HK-2 (cell line): ENCODE measurements at regions not wholly inside any gene's neighbourhood (a gene's known extent, or its start where the extent isn't known, plus 50 kb on each side); places are given as distances from the start of the nearest gene placed in this dataset.

Experiments used
- DNase-seq: peaks from one replicate; pipeline ENCODE4 v3.0.0-alpha.2; 2018; ENCODE audit not compliant: unreplicated experiment

- peak; percentile 90 for DNase-seq
These were observed 134.0 kb upstream of the MGAT5 start for GRCh38 chr2:134119713-134120405.

GRCh38 chr2:134120406-134120732 lies 133.5 kb upstream of the MGAT5 start:
- peak; percentile 31 for DNase-seq

- peak; percentile 65 for DNase-seq
These were observed 132.9 kb upstream of the MGAT5 start for GRCh38 chr2:134120733-134121630.

- DNase-seq: no peak
These were observed 131.3 kb upstream of the MGAT5 start for GRCh38 chr2:134122610-134123009.

GRCh38 chr2:134123332-134123731 lies 130.5 kb upstream of the MGAT5 start:
- DNase-seq: no peak

GRCh38 chr2:134124047-134124753 lies 129.7 kb upstream of the MGAT5 start:
- DNase-seq: no peak

- DNase-seq: no peak
These were observed 126.4 kb upstream of the MGAT5 start for GRCh38 chr2:134127496-134127895.

GRCh38 chr2:134128746-134129145 lies 125.1 kb upstream of the MGAT5 start:
- no peak for DNase-seq

- no peak for DNase-seq
These were observed 123.9 kb upstream of the MGAT5 start for GRCh38 chr2:134129900-134130537.

GRCh38 chr2:134131681-134132489 lies 122.0 kb upstream of the MGAT5 start:
- DNase-seq: no peak

GRCh38 chr2:134132490-134132857 lies 121.4 kb upstream of the MGAT5 start:
- no peak for DNase-seq

- no peak for DNase-seq
These were observed 120.1 kb upstream of the MGAT5 start for GRCh38 chr2:134133622-134134312.

- DNase-seq: no peak
These were observed 119.6 kb upstream of the MGAT5 start for GRCh38 chr2:134134313-134134706.

- DNase-seq: no peak
These were observed 119.0 kb upstream of the MGAT5 start for GRCh38 chr2:134134827-134135226.

- no peak for DNase-seq
These were observed 118.1 kb upstream of the MGAT5 start for GRCh38 chr2:134135793-134136192.

- no peak for DNase-seq
These were observed 117.1 kb upstream of the MGAT5 start for GRCh38 chr2:134136731-134137130.

- DNase-seq: no peak
These were observed 116.7 kb upstream of the MGAT5 start for GRCh38 chr2:134137182-134137611.

- DNase-seq: no peak
These were observed 115.8 kb upstream of the MGAT5 start for GRCh38 chr2:134138115-134138514.

GRCh38 chr2:134139611-134140010 lies 114.3 kb upstream of the MGAT5 start:
- no peak for DNase-seq

GRCh38 chr2:134140251-134140661 lies 113.6 kb upstream of the MGAT5 start:
- no peak for DNase-seq
